Epidermal melanocyte (primary cell): ENCODE measurements at regions not wholly inside any gene's neighbourhood (a gene's known extent, or its start where the extent isn't known, plus 50 kb on each side); places are given as distances from the start of the nearest gene placed in this dataset.

ENCODE experiments used
- DNase-seq: peaks from one replicate; pipeline ENCODE4 v3.0.0; 2011; ENCODE audit warnings: low spot score; ENCODE audit not compliant: insufficient read length

GRCh38 chr18:54767098-54767497, 61.2 kb upstream of the RAB27B start:
- no peak for DNase-seq

GRCh38 chr18:54769526-54770464, 58.5 kb upstream of the RAB27B start:
- no peak for DNase-seq

GRCh38 chr18:54772056-54772455, 56.2 kb upstream of the RAB27B start:
- DNase-seq: no peak

- no peak for DNase-seq
These were observed 53.9 kb upstream of the RAB27B start for GRCh38 chr18:54774423-54774822.

GRCh38 chr18:54774981-54775665, 53.2 kb upstream of the RAB27B start:
- DNase-seq: no peak

GRCh38 chr18:54775686-54776085, 52.6 kb upstream of the RAB27B start:
- no peak for DNase-seq

- peak; percentile 56 for DNase-seq
These were observed 51.8 kb upstream of the RAB27B start for GRCh38 chr18:54776282-54776977.

GRCh38 chr18:54777118-54777791, 51.0 kb upstream of the RAB27B start:
- no peak for DNase-seq

- no peak for DNase-seq
These were observed 50.3 kb upstream of the RAB27B start for GRCh38 chr18:54777989-54778388.
